Renal cortical epithelial cell (primary cell): ENCODE measurements at regions not wholly inside any gene's neighbourhood (a gene's known extent, or its start where the extent isn't known, plus 50 kb on each side); places are given as distances from the start of the nearest gene placed in this dataset.
A peak's percentile ranks its signal among the peaks of the same experiment; 100 is the strongest.

ENCODE experiments used
- DNase-seq: peaks from one replicate; pipeline ENCODE4 v3.0.0-alpha.2; 2011; ENCODE audit warnings: low read depth

- DNase-seq = no peak
Observed at GRCh38 chrX:10079231-10079630, 77.5 kb upstream of the CLCN4 start.

DNA sequence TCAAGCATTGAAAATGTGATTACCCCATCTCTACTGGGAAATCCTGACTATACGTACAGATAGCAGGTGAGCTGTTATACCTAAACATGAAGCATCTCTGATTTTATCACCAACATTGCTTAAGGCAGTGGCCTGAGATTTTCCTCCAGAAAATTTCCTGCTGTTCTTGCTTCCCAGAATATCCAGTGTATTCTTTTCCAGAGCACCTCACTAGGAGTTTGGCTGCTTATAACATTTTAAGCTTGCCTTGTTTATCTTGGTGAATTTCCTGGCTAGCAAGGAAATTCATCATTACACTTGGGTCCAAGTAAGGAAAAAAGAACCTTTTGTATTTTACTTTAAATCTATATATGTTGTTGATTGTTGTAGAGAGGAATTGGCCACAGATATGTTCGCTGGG, 73.0 kb upstream of the CLCN4 start:
- no peak for DNase-seq

DNA sequence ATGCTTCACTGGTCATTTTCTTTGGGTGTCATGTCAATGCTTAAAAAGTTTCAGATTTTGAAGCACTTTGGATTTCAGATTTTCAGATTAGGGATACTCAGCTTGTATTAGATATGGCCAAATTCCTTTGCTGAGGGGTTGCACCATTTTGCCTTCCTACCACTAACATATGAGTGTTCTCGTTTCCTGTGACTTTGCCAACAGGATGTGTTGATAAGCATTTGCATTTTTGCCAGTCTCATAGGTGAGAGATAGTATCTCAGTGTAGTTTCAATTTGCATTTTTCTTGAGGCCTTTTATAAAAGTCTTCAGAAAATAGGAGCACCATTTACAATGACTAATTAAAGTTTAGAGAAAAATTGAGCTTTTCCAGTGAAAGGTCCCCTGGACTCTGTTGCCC, 71.6 kb upstream of the CLCN4 start:
- no peak for DNase-seq

GRCh38 chrX:10086676-10087075, 70.1 kb upstream of the CLCN4 start:
- no peak for DNase-seq

DNA sequence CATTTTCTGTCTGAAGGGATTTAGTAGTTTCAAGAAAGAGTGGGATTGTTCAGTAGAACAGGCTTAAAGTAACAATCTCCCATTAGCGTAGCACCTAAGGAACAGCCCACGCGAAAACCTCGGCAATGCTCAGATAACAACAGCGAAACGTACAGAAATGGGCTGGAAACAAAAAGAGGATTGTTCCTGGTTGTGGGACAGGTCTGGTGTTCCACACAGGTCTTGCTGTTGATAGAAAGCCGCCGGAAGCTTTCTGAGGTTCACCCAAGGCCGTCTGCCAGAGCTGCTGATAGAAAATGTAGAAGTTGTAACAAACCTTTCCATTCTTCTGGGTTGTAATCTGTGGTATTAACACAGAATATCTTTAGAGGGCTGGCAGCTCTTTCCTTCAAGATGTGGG, 69.4 kb upstream of the CLCN4 start:
- no peak for DNase-seq

- DNase-seq = peak; percentile 9
Observed at GRCh38 chrX:10089378-10089795, 67.4 kb upstream of the CLCN4 start.

GRCh38 chrX:10090319-10090718, 66.5 kb upstream of the CLCN4 start:
- DNase-seq = peak; percentile 42

DNA sequence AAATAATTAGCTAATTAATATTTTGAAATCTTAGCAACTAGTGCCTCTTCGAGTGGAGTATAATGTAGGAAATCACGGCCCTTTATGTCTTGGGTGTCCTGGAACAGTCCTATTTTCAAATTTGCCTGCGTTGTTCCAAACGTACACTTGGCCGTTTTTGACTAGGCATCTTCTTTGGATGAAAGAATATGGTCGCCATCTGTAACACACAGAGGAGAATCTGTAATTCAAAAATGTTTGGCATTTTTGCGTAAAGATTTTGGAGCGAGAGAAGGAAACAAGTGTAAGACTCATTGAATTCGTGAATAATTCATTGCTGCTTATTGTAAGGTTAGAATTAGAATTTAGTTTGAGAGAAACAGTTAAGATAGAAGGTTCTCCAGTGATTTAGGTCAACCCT, 61.5 kb upstream of the CLCN4 start:
- DNase-seq = no peak

DNA sequence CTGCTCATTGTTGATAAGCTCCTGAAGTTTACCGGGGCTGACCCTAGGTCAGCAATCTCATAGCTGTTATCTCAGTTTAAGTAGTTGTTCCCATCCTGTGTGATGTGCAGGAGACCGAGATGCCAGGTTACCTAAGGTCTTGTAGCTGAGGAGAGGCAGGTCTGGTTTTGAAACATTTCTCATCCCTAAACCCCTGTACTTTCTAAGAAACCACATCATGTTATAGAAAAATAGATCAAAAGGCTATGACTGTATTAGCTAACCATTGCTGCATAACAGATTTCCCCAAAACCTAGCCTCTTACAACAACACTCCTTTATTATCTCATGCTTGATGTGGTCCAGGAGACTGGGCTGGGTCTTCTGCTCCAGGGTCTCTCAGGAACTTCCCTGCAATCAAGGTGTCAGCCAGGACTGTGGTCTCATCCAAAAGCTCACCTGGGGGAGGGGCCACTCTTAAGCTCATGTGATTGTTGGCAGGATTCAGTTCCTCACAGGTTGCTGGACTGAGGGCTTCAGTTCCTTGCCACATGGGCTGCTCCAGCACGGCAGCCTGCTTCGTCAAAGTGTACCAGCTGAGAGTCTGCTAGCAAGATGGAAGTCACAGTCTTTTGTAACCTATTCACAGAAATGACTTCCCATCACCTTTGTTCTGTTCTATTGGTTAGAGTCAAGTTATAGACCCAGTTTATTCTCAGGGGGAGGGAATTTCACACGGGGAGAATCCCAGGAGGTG, 60.9 kb upstream of the CLCN4 start:
- no peak for DNase-seq

GRCh38 chrX:10098270-10098713, 58.5 kb upstream of the CLCN4 start:
- DNase-seq = no peak

GRCh38 chrX:10099411-10099810, 57.4 kb upstream of the CLCN4 start:
- DNase-seq = no peak

GRCh38 chrX:10101269-10101668, 55.5 kb upstream of the CLCN4 start:
- DNase-seq = peak; percentile 62

DNA sequence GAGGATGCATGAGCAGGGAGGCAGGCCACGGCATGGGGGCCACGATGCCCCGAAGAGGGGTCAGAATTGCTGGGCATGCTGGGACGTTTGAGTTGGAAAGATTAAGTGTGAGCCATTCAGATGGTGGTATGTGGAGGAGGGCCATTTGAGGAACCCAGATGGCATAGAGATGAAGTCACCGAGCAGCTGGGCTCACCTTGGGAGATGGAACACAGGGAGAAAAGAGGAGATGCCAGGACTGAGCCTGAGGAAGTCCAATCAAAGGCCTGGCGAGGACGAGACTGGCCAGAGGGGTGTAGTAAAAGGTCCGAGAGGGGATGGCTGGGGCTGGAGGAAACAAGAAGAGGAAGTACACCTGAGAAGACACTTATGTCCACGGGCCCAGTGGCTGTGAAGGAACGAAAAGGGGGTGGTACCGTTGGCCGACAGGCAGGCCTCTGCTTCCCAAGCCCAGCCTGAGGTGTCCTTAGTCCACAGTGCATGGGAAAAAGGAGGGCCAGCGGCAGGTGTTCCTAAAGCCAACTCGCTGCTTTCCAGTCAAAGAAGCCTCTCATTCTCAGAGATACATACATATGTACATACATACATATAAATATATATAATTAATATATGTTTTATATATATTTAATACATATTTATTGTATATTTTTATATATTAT, 54.6 kb upstream of the CLCN4 start:
- no peak for DNase-seq

GRCh38 chrX:10103023-10103422, 53.8 kb upstream of the CLCN4 start:
- peak; percentile 82 for DNase-seq

DNA sequence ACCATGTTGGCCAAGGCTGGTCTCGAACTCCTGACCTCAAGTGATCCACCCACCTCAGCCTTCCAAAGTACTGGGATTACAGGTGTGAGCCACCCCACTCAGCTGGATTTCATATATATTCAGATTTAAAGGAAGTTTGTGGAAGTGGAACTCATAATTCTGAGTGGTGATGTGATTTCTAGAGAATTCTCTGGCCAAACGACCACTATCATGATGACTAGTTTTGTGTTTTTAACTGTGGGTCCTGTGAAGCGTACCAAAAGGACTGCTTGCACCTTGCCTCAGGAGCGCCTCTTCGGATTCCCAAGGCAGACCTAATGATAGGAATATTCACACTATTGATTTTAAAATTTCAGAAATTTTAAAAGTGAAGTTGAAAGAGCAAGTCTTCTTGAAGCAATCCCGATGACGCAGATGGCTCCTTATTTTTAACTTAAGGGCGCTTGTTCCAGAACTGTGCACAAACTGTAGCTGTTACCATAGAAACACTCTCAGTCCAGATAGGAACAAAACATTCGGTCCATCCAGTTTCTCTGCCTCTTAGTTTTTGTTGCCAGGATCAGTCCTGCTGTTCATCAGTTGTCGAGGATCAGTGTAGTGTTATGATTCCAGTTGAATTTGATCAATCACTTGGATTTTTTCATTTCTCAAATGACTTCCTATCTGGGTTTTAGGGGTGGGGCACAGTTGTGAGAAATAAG, 51.7 kb upstream of the CLCN4 start:
- no peak for DNase-seq

- no peak for DNase-seq
Observed at GRCh38 chrX:10106806-10107205, 50.0 kb upstream of the CLCN4 start.
